Upper lobe of right lung (tissue), 1 donor: ENCODE measurements at regions not wholly inside any gene's neighbourhood (a gene's known extent, or its start where the extent isn't known, plus 50 kb on each side); places are given as distances from the start of the nearest gene placed in this dataset.

Experiments used
- ATAC-seq: fragments of 200-7000 bp; cut with Tn5 transposase; one replicate; pipeline ENCODE4 v1.9.1; 2020; ENCODE audit warnings: mild to moderate bottlenecking, moderate library complexity
- DNase-seq: peaks from one replicate; pipeline ENCODE4 v3.0.0-alpha.2; 2020
- H3K27ac ChIP-seq: fragments of 200-600 bp; one replicate; pipeline ENCODE4 v1.8.0; 2022
- H3K27me3 ChIP-seq: fragments of 200-600 bp; one replicate; pipeline ENCODE4 v1.8.0; 2022; ENCODE audit warnings: mild to moderate bottlenecking
- H3K36me3 ChIP-seq: fragments of 200-600 bp; one replicate; pipeline ENCODE4 v1.8.0; 2022
- H3K4me1 ChIP-seq: fragments of 200-600 bp; one replicate; pipeline ENCODE4 v1.8.0; 2022
- H3K4me3 ChIP-seq: fragments of 200-600 bp; one replicate; pipeline ENCODE4 v1.8.0; 2022; ENCODE audit warnings: mild to moderate bottlenecking
- H3K9me3 ChIP-seq: fragments of 200-600 bp; one replicate; pipeline ENCODE4 v1.8.0; 2022
- intact Hi-C: fragments of 100-400 bp; cut with DNase I; formaldehyde crosslinking; loops from one replicate; pipeline ENCODE4 v1.11.0; 2022
- TF ChIP-seq, protein P1 (sequence below): fragments of 200-600 bp; IDR thresholded peaks from one replicate; pipeline ENCODE4 v1.8.0; 2022; ENCODE audit warnings: antibody characterized with exemption
- donor health status: DM: no; HTN: yes; CAD: no; lungs with severe emphysema.

DNA sequence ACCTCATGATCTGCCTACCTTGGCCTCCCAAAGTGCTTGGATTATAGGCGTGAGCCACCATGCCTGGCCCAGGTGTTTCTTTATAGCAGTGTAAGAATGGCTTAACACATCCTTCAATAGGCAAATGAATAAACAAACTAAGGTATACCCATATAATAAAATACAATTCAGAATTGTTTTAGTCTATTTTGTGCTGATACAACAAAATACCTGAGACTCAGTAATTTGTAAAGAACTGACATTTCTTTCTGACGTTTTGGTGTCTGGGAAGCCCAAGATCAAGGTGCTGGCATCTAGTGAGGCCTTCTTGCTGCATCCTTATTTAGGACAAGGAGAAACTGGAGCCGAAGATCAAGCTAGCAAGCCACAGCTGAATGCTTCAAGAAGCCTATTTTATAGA, 1372.1 kb upstream of the DDX18 start:
- intact Hi-C loops: no loop called here
- Histone ChIP-seq H3K4me1 (no peaks in the 10 kb centered on the region), H3K9me3 (no peaks in the 10 kb centered on the region), H3K36me3 (no peaks in the 10 kb centered on the region), H3K27me3 (no peaks in the 10 kb centered on the region), H3K4me3 (no peak overlapping the region), H3K27ac (no peak overlapping the region)
- TF ChIP-seq, protein P1, sequence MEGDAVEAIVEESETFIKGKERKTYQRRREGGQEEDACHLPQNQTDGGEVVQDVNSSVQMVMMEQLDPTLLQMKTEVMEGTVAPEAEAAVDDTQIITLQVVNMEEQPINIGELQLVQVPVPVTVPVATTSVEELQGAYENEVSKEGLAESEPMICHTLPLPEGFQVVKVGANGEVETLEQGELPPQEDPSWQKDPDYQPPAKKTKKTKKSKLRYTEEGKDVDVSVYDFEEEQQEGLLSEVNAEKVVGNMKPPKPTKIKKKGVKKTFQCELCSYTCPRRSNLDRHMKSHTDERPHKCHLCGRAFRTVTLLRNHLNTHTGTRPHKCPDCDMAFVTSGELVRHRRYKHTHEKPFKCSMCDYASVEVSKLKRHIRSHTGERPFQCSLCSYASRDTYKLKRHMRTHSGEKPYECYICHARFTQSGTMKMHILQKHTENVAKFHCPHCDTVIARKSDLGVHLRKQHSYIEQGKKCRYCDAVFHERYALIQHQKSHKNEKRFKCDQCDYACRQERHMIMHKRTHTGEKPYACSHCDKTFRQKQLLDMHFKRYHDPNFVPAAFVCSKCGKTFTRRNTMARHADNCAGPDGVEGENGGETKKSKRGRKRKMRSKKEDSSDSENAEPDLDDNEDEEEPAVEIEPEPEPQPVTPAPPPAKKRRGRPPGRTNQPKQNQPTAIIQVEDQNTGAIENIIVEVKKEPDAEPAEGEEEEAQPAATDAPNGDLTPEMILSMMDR: no peak
- DNase-seq (no peak), ATAC-seq (no peak)

DNA sequence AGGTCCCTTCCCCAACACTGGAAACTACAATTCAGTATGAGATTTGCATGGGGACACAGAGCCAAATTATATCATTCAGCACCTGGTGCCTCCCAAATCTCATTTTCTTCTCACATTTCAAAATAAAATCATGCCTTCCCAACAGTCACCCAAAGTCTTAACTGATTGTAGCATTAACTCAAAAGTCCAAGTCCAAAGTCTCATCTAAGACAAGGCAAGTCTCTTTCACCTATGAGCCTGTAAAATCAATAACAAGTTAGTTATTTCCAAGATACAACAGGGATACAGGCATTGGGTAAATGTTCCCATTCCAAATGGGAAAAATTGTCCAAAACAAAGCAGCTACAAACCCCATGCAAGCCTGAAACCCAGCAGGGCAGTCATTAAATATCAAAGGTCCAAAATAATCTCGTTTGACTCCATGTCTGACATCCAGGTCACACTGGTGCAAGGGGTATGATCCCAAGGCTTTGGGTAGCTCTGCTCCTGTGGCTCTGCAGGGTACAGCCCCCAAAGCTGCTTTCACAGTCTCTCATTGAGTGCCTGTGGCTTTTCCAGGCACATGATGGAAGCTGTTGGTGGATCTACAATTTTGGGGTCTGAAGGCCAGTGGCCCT, 1370.1 kb upstream of the DDX18 start:
- no peaks in the 10 kb centered on the region for H3K36me3 ChIP-seq
- ATAC-seq (no peak), DNase-seq (no peak)
- no peaks in the 10 kb centered on the region for H3K4me1 ChIP-seq
- no peak overlapping the region for H3K27ac ChIP-seq
- TF ChIP-seq, protein P1: no peak
- intact Hi-C loops: no loop called here
- no peaks in the 10 kb centered on the region for H3K27me3 ChIP-seq
- H3K9me3 ChIP-seq: no peaks in the 10 kb centered on the region
- no peak overlapping the region for H3K4me3 ChIP-seq

DNA sequence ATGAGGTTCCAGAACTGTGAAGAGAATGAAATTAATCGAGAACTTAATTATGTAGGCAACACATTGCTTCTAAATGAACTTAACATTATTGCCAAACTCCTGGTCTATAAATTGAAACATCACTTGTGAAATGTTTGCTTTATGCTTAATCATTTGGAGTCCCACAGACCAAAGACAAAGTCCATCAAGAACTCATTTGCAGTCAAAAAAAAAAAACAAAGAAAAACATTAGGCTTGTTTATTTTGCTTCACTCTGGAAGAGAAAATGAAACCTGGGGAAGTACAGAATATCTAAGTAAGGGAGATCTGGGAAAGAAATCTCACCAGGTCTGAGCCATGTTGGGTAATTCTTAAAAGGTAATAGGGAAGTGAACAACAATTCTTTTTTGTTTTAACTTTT, 1363.5 kb upstream of the DDX18 start:
- DNase-seq (no peak), ATAC-seq (no peak)
- TF ChIP-seq, protein P1: no peak
- Histone ChIP-seq H3K36me3 (no peaks in the 10 kb centered on the region), H3K27me3 (no peaks in the 10 kb centered on the region), H3K9me3 (no peaks in the 10 kb centered on the region), H3K4me1 (no peaks in the 10 kb centered on the region), H3K4me3 (no peak overlapping the region), H3K27ac (no peak overlapping the region)
- intact Hi-C loops: no loop called here

DNA sequence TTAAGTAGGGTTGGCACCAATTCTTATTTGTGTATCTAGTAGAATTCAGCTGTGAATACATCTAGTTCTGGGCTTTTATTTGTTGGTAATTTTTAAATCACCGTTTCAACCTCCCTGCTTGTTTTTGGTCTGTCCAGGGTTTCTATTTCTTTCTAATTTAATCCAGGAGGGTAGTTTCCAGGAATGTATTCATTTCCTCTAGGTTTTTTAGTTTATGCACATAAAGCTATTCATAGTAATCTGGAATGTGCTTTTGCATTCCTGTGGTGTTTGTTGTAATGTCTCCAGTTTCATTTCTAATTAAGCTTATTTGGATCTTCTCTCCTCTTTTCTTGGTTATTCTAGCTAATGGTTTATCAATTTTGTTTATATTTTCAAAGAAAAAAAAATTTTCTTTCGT, 1361.8 kb upstream of the DDX18 start:
- intact Hi-C loops: no loop called here

DNA sequence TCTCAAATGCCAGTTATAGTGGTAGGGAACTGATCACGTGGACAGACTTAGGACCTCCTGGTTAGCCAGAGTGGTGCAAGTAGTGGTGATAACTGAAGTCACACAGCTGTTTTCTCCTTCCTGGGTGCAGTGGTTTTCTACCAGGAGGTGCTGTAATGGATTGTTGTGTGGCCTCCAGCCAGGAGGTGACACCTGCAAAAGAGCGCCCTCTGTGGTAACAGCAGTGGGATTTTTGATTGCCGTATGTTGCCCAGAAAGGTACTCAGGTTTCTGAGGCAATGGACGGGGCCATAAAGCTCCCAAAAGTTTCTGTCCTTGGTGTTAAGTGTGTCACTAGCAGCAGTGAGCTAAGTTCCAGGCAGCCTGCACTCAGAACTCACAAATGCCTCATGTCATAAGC, 1358.1 kb upstream of the DDX18 start:
- ATAC-seq: no peak
- Histone ChIP-seq H3K27ac (no peak overlapping the region), H3K4me1 (no peaks in the 10 kb centered on the region), H3K4me3 (no peak overlapping the region), H3K27me3 (no peaks in the 10 kb centered on the region), H3K9me3 (no peaks in the 10 kb centered on the region), H3K36me3 (no peaks in the 10 kb centered on the region)
- DNase-seq: no peak
- intact Hi-C loops: no loop called here
- TF ChIP-seq, protein P1: no peak

More for the DNA sequence above, 1361.8 kb upstream of the DDX18 start:
- Histone ChIP-seq H3K36me3 (no peaks in the 10 kb centered on the region), H3K4me3 (no peak overlapping the region), H3K27ac (no peak overlapping the region), H3K4me1 (no peaks in the 10 kb centered on the region), H3K9me3 (no peaks in the 10 kb centered on the region), H3K27me3 (no peaks in the 10 kb centered on the region)
- TF ChIP-seq, protein P1: no peak
- ATAC-seq: no peak
- no peak for DNase-seq

DNA sequence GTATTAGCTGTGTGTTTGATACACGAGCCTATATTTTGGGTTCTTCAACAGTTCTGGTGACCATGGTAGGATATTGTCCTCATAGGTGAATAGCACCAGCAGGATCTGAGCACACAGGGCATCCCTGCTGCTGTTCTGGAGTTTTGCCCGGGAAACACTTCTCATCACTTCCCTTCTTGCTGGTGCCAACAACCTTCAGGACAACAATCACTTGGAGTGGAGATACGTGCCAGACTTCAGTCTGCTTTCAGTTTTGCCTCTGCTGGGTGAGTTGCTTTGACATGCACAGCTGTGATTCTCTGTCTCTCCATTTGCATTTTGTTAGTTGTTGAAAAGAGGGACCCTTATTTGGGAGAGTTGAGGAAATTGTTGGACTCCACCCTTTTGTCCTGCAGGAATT, 1347.2 kb upstream of the DDX18 start:
- no peak overlapping the region for H3K4me3 ChIP-seq
- no peaks in the 10 kb centered on the region for H3K27me3 ChIP-seq
- no peak overlapping the region for H3K27ac ChIP-seq
- H3K4me1 ChIP-seq: no peaks in the 10 kb centered on the region
- no peaks in the 10 kb centered on the region for H3K9me3 ChIP-seq
- TF ChIP-seq, protein P1: no peak
- intact Hi-C loops: no loop called here
- DNase-seq (no peak), ATAC-seq (no peak)
- H3K36me3 ChIP-seq: no peaks in the 10 kb centered on the region
